OCI-LY7 (cell line): ENCODE measurements at regions not wholly inside any gene's neighbourhood (a gene's known extent, or its start where the extent isn't known, plus 50 kb on each side); places are given as distances from the start of the nearest gene placed in this dataset.

Experiments used
- CTCF ChIP-seq: fragments of 200-600 bp; sonication (generic); conservative IDR thresholded peaks from 2 replicates; pipeline ENCODE4 v1.5.1; 2014; ENCODE audit warnings: mild to moderate bottlenecking, antibody characterized with exemption, low read length, moderate library complexity, mixed read lengths
- EZH2phosphoT487 ChIP-seq: fragments of 200-600 bp; sonication (generic); IDR thresholded peaks from 2 replicates; pipeline ENCODE4 v1.6.1; 2018; ENCODE audit warnings: low read depth, borderline replicate concordance, mild to moderate bottlenecking, mixed run types, antibody characterized with exemption, low read length, moderate library complexity, mixed read lengths

GRCh38 chr13:44651724-44652123, 75.6 kb upstream of the TSC22D1 start:
- TF ChIP-seq CTCF (no peak), EZH2phosphoT487 (no peak)
